ENCODE measurements at regions not wholly inside any gene's neighbourhood (a gene's known extent, or its start where the extent isn't known, plus 50 kb on each side); places are given as distances from the start of the nearest gene placed in this dataset.

DNA sequence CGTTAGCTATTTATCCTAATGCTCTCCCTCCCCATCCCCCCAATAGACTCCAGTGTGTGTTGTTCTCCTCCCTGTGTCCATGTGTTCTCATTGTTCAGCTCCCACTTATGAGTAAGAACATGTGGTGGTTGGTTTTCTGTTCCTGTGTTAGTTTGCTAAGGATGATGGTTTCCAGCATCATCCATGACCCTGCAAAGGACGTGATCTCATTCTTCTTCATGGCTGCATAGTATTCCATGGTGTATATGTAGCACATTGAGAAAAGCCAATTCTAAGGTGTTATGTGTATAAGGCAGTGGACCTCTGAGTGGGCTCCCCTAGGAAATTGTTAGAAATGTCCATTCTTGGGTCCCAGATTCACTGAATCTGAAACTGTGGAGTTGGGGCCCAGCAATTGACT lies 103.1 kb upstream of the MYO10 start:
- TF ChIP-seq ZFX (IDR thresholded peaks at IDR 0.05; ENCODE audit: borderline replicate concordance) = no peak
- TF ChIP-seq, protein P1, sequence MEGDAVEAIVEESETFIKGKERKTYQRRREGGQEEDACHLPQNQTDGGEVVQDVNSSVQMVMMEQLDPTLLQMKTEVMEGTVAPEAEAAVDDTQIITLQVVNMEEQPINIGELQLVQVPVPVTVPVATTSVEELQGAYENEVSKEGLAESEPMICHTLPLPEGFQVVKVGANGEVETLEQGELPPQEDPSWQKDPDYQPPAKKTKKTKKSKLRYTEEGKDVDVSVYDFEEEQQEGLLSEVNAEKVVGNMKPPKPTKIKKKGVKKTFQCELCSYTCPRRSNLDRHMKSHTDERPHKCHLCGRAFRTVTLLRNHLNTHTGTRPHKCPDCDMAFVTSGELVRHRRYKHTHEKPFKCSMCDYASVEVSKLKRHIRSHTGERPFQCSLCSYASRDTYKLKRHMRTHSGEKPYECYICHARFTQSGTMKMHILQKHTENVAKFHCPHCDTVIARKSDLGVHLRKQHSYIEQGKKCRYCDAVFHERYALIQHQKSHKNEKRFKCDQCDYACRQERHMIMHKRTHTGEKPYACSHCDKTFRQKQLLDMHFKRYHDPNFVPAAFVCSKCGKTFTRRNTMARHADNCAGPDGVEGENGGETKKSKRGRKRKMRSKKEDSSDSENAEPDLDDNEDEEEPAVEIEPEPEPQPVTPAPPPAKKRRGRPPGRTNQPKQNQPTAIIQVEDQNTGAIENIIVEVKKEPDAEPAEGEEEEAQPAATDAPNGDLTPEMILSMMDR (IDR thresholded peaks at IDR 0.05) = no peak
- H3K27ac ChIP-seq = no peak overlapping the region

DNA sequence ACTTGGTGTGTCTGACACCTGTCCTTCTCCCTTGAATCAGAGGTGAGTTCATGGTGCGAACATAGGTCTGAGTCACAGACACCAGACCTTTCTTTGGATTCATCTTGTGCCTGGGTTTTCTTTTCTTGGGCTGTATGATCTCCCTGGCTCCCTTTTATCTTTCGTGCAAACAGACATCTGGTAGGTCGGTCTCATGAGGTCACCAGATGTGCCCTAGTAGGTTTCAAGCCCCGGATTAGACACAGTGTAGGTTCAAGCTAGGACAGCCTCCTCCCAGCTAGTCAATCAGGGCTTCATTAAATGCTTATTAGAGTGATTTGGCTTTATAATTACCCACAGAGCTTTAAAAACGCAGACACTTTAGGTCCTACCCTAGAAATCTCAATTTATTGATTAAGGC lies 106.0 kb upstream of the MYO10 start:
- H3K27ac ChIP-seq = no peak overlapping the region
- TF ChIP-seq, protein P1 (IDR thresholded peaks at IDR 0.05) = no peak
- TF ChIP-seq ZFX (IDR thresholded peaks at IDR 0.05; ENCODE audit: borderline replicate concordance) = no peak

DNA sequence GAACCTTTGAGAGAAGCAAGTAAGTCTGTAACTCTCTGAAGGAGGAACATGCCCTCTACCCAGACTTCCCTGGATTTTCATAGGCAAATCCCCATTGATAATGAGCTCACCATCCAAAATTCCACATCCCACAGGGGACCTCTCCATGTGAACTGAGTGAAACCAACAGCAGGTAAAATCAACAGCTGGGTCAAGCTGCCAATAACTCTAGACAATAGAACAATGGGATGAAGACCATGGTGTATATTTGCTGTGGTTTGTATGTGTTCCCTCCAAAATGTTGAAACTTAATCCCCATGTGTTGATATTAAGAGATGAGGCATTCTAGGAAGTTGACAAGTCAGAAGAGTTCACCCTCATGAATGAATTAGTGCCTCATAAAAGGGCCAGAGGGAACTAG lies 110.2 kb upstream of the MYO10 start:
- no peak for TF ChIP-seq ZFX (IDR thresholded peaks at IDR 0.05; ENCODE audit: borderline replicate concordance)
- TF ChIP-seq, protein P1 (IDR thresholded peaks at IDR 0.05) = no peak
- H3K27ac ChIP-seq = no peak overlapping the region

DNA sequence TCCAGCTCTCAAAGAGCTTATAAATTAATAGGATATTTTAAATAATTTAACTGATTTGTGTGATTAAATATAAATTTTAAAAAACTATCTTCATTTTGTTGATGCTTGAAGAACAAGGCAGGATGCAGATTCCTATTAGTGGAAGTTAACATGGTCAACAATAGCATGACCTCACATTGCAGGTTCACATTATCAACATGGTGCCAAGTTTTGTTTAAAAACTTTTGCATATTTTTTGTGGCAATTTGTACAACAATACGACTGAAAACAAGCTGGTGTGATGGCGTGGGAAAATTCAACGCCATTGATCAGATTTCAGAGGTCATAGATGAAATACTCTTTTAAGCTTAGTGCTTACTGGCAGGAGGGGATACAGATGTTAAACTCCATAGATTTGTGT lies 114.1 kb upstream of the MYO10 start:
- no peak for TF ChIP-seq ZFX (IDR thresholded peaks at IDR 0.05; ENCODE audit: borderline replicate concordance)
- TF ChIP-seq, protein P1 (IDR thresholded peaks at IDR 0.05) = no peak
- no peak overlapping the region for H3K27ac ChIP-seq

DNA sequence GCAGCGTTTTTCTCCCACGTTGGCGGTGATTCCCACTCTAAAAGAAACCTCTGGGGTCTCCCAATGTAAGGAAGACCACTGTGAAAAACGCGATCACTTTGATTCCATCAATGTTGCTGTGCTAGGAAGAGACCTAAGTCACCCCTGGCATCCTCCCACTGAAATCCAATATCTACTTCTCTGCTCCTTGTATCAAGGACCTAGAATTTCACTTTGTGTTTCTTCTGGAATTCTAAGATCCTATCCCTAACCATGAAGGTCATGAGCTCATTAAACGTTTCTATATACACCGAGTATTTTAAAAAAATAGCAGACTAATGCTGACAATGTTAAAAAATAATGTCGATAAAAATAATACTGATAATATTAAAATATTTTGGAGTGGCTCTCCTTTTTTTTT lies 118.8 kb upstream of the MYO10 start:
- TF ChIP-seq, protein P1 (IDR thresholded peaks at IDR 0.05) = no peak
- TF ChIP-seq ZFX (IDR thresholded peaks at IDR 0.05; ENCODE audit: borderline replicate concordance) = no peak

DNA sequence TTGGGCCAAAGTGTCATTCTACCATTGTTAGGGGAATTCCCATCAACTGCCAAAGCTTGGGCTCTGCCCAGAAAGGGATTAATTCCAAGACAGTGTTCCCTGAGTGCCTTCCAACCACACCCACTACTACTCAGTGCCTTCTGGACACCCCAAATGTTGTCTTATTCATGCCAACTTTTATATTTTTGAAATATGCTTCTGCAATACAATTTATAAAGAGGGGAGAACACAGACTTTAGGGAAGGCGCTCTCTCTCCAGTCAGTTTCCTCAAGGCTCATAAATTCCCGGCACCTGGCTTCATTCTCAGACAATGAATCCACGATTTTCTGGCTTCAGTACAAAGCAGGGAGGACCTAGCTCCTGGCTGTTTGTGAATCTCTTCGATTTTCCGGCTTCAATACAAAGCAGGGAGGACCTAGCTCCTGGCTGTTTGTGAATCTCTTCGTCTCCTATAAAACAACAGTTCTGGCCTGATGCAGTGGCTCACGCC lies 120.1 kb upstream of the MYO10 start:
- TF ChIP-seq, protein P1 (IDR thresholded peaks at IDR 0.05) = no peak
- no peak for TF ChIP-seq ZFX (IDR thresholded peaks at IDR 0.05; ENCODE audit: borderline replicate concordance)
- H3K27ac ChIP-seq = no peak overlapping the region

More for the DNA sequence above, 118.8 kb upstream of the MYO10 start:
- H3K27ac ChIP-seq = no peak overlapping the region

DNA sequence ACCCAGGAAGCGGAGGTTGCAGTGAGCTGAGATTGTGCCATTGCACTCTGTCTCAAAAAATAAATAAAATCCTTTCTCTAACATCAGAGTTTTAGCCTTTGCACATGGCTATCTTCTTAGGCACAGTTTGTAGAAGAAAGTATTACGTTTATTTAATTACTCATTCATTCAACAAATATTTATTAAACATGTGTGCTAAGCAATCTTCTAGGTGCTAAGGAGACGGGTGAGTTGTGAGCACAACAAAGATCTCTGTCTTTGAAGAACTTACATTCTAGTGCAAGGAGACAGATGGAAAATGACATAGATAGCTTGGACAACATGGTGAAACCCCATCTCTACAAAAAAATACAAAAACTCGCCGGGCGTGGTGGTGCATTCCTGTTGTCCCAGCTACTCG lies 122.3 kb upstream of the MYO10 start:
- TF ChIP-seq, protein P1 (IDR thresholded peaks at IDR 0.05) = no peak
- no peak for TF ChIP-seq ZFX (IDR thresholded peaks at IDR 0.05; ENCODE audit: borderline replicate concordance)
- H3K27ac ChIP-seq = no peak overlapping the region

Data from 22Rv1 (cell line).